ENCODE measurements at regions not wholly inside any gene's neighbourhood (a gene's known extent, or its start where the extent isn't known, plus 50 kb on each side); places are given as distances from the start of the nearest gene placed in this dataset.

DNA sequence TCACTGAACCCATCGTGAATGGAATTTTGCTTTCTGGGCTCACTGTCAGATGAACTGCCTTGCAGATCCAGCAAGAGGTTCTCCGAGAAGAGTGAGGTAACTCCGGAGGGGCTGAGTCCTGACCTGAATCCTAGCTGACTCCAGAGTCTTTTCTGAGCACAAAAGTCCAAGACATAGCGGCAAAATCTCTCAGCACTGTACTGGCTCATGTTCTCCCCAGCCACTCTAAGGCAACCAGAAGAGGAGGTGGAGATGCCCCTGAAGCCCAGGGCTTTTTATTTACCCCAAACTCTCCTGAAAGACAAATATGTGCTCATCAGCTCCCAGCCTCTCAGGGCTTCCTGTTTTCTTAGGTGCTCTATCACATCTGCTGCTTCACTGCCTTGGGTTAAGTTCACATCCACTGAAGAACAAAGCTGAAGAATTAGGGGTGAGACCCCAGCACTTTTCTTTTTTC lies 221.8 kb downstream of the MREG start (continued):
- TF ChIP-seq, protein P1, sequence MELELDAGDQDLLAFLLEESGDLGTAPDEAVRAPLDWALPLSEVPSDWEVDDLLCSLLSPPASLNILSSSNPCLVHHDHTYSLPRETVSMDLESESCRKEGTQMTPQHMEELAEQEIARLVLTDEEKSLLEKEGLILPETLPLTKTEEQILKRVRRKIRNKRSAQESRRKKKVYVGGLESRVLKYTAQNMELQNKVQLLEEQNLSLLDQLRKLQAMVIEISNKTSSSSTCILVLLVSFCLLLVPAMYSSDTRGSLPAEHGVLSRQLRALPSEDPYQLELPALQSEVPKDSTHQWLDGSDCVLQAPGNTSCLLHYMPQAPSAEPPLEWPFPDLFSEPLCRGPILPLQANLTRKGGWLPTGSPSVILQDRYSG (CRISPR knock-in tag; IDR thresholded peaks at IDR 0.05) = no peak
- TF ChIP-seq GTF3A (CRISPR knock-in tag; conservative IDR thresholded peaks at IDR 0.05) = no peak
- TF ChIP-seq SP2 (CRISPR knock-in tag; IDR thresholded peaks at IDR 0.05) = no peak
- no peak for TF ChIP-seq HNRNPK (IDR thresholded peaks at IDR 0.05; ENCODE audit: low read depth, low read length, poor library complexity, severe bottlenecking)
- no peak for TF ChIP-seq NONO (IDR thresholded peaks at IDR 0.05)
- no peak for TF ChIP-seq NONO (CRISPR knock-in tag; conservative IDR thresholded peaks at IDR 0.05)
- TF ChIP-seq ZNF263 (CRISPR knock-in tag; IDR thresholded peaks at IDR 0.05) = peak; percentile 20; the same call in 1 of the 2 replicates
- no peak for TF ChIP-seq ZNF549 (CRISPR knock-in tag; IDR thresholded peaks at IDR 0.05)
- peak; percentile 67 for TF ChIP-seq PPARG (CRISPR knock-in tag; conservative IDR thresholded peaks at IDR 0.05)
- TF ChIP-seq MED13 (CRISPR knock-in tag; IDR thresholded peaks at IDR 0.05) = 0 out of 2 replicates have a peak, but pooled peaks have one; percentile 41
- TF ChIP-seq, protein P2, sequence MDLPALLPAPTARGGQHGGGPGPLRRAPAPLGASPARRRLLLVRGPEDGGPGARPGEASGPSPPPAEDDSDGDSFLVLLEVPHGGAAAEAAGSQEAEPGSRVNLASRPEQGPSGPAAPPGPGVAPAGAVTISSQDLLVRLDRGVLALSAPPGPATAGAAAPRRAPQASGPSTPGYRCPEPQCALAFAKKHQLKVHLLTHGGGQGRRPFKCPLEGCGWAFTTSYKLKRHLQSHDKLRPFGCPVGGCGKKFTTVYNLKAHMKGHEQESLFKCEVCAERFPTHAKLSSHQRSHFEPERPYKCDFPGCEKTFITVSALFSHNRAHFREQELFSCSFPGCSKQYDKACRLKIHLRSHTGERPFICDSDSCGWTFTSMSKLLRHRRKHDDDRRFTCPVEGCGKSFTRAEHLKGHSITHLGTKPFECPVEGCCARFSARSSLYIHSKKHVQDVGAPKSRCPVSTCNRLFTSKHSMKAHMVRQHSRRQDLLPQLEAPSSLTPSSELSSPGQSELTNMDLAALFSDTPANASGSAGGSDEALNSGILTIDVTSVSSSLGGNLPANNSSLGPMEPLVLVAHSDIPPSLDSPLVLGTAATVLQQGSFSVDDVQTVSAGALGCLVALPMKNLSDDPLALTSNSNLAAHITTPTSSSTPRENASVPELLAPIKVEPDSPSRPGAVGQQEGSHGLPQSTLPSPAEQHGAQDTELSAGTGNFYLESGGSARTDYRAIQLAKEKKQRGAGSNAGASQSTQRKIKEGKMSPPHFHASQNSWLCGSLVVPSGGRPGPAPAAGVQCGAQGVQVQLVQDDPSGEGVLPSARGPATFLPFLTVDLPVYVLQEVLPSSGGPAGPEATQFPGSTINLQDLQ (CRISPR knock-in tag; IDR thresholded peaks at IDR 0.05) = no peak
- no peak for TF ChIP-seq ZNF260 (CRISPR knock-in tag; IDR thresholded peaks at IDR 0.05; ENCODE audit: borderline replicate concordance, low read depth)
- 0 out of 2 replicates have a peak, but pooled peaks have one; percentile 57 for TF ChIP-seq ERF (CRISPR knock-in tag; IDR thresholded peaks at IDR 0.05)
- TF ChIP-seq, protein P3, sequence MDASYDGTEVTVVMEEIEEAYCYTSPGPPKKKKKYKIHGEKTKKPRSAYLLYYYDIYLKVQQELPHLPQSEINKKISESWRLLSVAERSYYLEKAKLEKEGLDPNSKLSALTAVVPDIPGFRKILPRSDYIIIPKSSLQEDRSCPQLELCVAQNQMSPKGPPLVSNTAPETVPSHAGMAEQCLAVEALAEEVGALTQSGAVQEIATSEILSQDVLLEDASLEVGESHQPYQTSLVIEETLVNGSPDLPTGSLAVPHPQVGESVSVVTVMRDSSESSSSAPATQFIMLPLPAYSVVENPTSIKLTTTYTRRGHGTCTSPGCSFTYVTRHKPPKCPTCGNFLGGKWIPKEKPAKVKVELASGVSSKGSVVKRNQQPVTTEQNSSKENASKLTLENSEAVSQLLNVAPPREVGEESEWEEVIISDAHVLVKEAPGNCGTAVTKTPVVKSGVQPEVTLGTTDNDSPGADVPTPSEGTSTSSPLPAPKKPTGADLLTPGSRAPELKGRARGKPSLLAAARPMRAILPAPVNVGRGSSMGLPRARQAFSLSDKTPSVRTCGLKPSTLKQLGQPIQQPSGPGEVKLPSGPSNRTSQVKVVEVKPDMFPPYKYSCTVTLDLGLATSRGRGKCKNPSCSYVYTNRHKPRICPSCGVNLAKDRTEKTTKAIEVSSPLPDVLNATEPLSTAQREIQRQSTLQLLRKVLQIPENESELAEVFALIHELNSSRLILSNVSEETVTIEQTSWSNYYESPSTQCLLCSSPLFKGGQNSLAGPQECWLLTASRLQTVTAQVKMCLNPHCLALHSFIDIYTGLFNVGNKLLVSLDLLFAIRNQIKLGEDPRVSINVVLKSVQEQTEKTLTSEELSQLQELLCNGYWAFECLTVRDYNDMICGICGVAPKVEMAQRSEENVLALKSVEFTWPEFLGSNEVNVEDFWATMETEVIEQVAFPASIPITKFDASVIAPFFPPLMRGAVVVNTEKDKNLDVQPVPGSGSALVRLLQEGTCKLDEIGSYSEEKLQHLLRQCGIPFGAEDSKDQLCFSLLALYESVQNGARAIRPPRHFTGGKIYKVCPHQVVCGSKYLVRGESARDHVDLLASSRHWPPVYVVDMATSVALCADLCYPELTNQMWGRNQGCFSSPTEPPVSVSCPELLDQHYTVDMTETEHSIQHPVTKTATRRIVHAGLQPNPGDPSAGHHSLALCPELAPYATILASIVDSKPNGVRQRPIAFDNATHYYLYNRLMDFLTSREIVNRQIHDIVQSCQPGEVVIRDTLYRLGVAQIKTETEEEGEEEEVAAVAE (CRISPR knock-in tag; IDR thresholded peaks at IDR 0.05; ENCODE audit: borderline replicate concordance) = no peak
- peak; percentile 93 for TF ChIP-seq ETV5 (CRISPR knock-in tag; IDR thresholded peaks at IDR 0.05; ENCODE audit: borderline replicate concordance)
- no peak for TF ChIP-seq ZFP1 (CRISPR knock-in tag; IDR thresholded peaks at IDR 0.05)
- TF ChIP-seq MED1 (CRISPR knock-in tag; IDR thresholded peaks at IDR 0.05) = peak; percentile 96
- TF ChIP-seq, protein P4, sequence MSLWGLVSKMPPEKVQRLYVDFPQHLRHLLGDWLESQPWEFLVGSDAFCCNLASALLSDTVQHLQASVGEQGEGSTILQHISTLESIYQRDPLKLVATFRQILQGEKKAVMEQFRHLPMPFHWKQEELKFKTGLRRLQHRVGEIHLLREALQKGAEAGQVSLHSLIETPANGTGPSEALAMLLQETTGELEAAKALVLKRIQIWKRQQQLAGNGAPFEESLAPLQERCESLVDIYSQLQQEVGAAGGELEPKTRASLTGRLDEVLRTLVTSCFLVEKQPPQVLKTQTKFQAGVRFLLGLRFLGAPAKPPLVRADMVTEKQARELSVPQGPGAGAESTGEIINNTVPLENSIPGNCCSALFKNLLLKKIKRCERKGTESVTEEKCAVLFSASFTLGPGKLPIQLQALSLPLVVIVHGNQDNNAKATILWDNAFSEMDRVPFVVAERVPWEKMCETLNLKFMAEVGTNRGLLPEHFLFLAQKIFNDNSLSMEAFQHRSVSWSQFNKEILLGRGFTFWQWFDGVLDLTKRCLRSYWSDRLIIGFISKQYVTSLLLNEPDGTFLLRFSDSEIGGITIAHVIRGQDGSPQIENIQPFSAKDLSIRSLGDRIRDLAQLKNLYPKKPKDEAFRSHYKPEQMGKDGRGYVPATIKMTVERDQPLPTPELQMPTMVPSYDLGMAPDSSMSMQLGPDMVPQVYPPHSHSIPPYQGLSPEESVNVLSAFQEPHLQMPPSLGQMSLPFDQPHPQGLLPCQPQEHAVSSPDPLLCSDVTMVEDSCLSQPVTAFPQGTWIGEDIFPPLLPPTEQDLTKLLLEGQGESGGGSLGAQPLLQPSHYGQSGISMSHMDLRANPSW (CRISPR knock-in tag; IDR thresholded peaks at IDR 0.05; ENCODE audit: borderline replicate concordance) = no peak
- peak; percentile 86 for TF ChIP-seq NCOA2 (CRISPR knock-in tag; IDR thresholded peaks at IDR 0.05)
- TF ChIP-seq TBP (CRISPR knock-in tag; IDR thresholded peaks at IDR 0.05) = no peak
- no peak for TF ChIP-seq ZBTB1 (CRISPR knock-in tag; IDR thresholded peaks at IDR 0.05; ENCODE audit: borderline replicate concordance)

Measured in HepG2 (cell line).